ENCODE measurements at regions not wholly inside any gene's neighbourhood (a gene's known extent, or its start where the extent isn't known, plus 50 kb on each side); places are given as distances from the start of the nearest gene placed in this dataset.
A peak's percentile ranks its signal among the peaks of the same experiment; 100 is the strongest.

- TF ChIP-seq CTCF (IDR thresholded peaks at IDR 0.05; ENCODE audit: low read depth, low read length) (peak; percentile 34), POLR2A (IDR thresholded peaks at IDR 0.05; ENCODE audit: extremely low read depth, insufficient read length) (no peak)
Measured at GRCh38 chr6:19472850-19473249, 364.3 kb upstream of the ID4 start.
